Colonic mucosa (tissue), 4 donors: ENCODE measurements at regions not wholly inside any gene's neighbourhood (a gene's known extent, or its start where the extent isn't known, plus 50 kb on each side); places are given as distances from the start of the nearest gene placed in this dataset.

Experiments used
- DNase-seq: peaks from one replicate; pipeline ENCODE4 v3.0.0-alpha.2; 2020
- H3K27ac ChIP-seq: fragments of 200-600 bp; one replicate; pipeline ENCODE4 v1.8.0; 2021
- H3K27me3 ChIP-seq: fragments of 200-600 bp; one replicate; pipeline ENCODE4 v1.8.0; 2021
- H3K36me3 ChIP-seq: fragments of 200-600 bp; one replicate; pipeline ENCODE4 v1.8.0; 2021
- H3K4me1 ChIP-seq: fragments of 200-600 bp; one replicate; pipeline ENCODE4 v1.8.0; 2021; ENCODE audit warnings: mild to moderate bottlenecking
- H3K4me3 ChIP-seq: fragments of 200-600 bp; one replicate; pipeline ENCODE4 v1.8.0; 2021
- H3K9ac ChIP-seq, 2 donors: one replicate each; pipeline ENCODE4 v1.7.0; 2013; ENCODE audit warnings: control low read depth in 2 of 2, low read depth in 2 of 2, low read length in 2 of 2
- H3K9me3 ChIP-seq: fragments of 200-600 bp; one replicate; pipeline ENCODE4 v1.8.0; 2021
- CTCF ChIP-seq: fragments of 200-600 bp; IDR thresholded peaks from one replicate; pipeline ENCODE4 v1.8.0; 2022; ENCODE audit warnings: antibody characterized with exemption, mild to moderate bottlenecking
- intact Hi-C: fragments of 100-400 bp; cut with DNase I; formaldehyde crosslinking; loops from one replicate; pipeline ENCODE4 v1.14.1; 2022
- donor health status: healthy.
- donor health status: DM: no; HTN: no; CAD: no.
- donor health status: DM: no; HTN: no; CAD: no.

DNA sequence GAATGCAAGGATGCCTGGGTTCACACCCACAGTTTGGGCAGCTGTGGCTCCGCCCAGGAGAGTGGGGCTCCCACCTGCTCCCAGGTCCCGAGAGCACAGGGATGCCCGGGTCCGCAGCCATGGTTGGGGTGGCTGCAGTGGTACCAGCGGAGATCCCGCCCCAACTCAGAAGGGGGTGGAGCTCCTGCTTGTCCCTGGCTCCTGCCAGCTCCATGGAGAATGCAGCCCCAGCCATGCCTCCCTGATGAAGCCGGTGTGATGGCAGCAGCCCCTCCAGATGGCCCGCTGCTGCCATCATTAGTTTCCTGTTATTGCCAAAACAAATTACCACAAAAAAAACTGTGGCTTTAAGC is 113.1 kb upstream of the RUNX3 start:
- Histone ChIP-seq H3K27ac (no peak overlapping the region), H3K4me1 (no peaks in the 10 kb centered on the region), H3K9ac (no peak overlapping the region), H3K4me3 (no peak overlapping the region), H3K27me3 (no peaks in the 10 kb centered on the region), H3K36me3 (no peaks in the 10 kb centered on the region), H3K9me3 (no peaks in the 10 kb centered on the region)
- DNase-seq, result no peak
- TF ChIP-seq CTCF, result no peak
- intact Hi-C loops, result no loop called here

GRCh38 chr1:25042331-25043227 is 112.5 kb upstream of the RUNX3 start:
- Histone ChIP-seq H3K27me3 (no peaks in the 10 kb centered on the region), H3K4me1 (no peaks in the 10 kb centered on the region), H3K27ac (no peak overlapping the region), H3K4me3 (no peak overlapping the region), H3K9me3 (no peaks in the 10 kb centered on the region), H3K9ac (no peak overlapping the region), H3K36me3 (no peaks in the 10 kb centered on the region)
- intact Hi-C loops, result no loop called here
- no peak for TF ChIP-seq CTCF
- DNase-seq, result no peak

DNA sequence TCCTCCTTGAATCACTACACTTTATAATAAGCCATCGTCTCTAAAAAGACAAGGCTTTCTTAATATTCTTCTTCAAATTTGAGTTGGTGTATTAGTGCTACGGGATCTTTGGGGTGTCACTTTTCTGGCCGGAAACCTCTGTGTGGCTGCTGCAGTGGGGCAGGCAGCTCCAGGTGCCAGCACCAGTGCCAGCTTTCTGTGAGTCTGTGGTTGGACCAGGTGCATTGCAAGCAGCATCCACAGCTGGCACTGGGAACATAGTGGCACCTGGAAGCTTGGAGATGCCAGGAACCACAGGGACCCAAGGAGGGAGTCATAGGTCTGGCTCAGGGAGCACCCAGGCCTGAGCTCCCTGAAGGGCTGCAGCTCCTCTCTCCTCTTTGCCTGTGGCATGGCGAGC is 111.8 kb upstream of the RUNX3 start:
- Histone ChIP-seq H3K27me3 (no peaks in the 10 kb centered on the region), H3K4me3 (no peak overlapping the region), H3K4me1 (no peaks in the 10 kb centered on the region), H3K27ac (no peak overlapping the region), H3K9me3 (no peaks in the 10 kb centered on the region), H3K9ac (no peak overlapping the region), H3K36me3 (no peaks in the 10 kb centered on the region)
- intact Hi-C loops, result no loop called here
- no peak for DNase-seq
- no peak for TF ChIP-seq CTCF

DNA sequence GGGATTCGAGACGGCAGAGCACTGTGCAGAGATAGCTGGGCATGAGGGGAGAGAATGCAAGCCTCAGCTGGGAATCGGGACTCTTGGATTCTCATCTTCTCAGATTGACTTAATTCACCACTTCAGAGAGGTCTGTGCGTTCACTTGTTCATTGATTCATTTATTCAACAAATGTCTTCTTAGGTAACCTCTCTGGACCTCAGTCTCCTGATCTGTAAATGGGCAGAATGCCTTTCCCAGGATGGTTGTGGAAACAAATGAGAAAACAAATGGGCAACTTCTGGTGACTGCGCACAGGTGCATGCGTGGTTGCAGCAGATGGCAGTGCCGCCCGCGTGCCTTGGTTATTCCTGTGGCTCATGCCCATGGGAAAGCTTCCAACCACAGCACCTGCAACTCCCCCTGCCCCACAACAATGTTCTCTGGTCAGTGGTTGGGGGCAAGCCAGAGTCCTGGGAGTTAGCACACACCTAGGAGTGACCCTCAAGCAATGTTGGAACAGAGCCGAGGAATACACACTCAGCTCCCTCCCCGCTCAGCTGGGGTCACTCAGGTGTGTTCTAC is 110.1 kb upstream of the RUNX3 start:
- Histone ChIP-seq H3K27me3 (no peaks in the 10 kb centered on the region), H3K36me3 (no peaks in the 10 kb centered on the region), H3K27ac (no peak overlapping the region), H3K9ac (no peak overlapping the region), H3K9me3 (no peaks in the 10 kb centered on the region), H3K4me3 (no peak overlapping the region), H3K4me1 (no peaks in the 10 kb centered on the region)
- no peak for TF ChIP-seq CTCF
- intact Hi-C loops, result no loop called here
- no peak for DNase-seq

DNA sequence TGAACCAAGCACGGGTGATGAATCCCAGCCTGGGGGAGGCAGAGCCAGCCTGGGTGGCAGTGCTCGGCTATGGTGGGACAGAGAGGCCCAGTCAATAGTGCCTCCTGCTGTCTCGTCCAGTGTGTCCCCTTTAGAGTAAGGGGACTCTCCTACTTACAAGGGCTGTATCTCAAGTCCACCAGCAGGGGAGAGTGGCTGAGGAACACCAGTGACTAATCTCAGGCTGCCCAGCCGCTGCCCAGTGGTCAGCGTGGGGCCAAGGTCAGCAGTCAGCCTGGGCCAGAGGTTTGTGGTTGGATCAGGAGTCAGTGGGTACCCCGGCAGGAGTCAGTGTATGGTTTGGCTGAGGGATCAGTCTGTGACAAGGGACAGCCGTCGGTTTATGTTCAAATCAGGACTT is 109.2 kb upstream of the RUNX3 start:
- no peak for TF ChIP-seq CTCF
- Histone ChIP-seq H3K36me3 (no peaks in the 10 kb centered on the region), H3K27me3 (no peaks in the 10 kb centered on the region), H3K9ac (no peak overlapping the region), H3K9me3 (no peaks in the 10 kb centered on the region), H3K4me3 (no peak overlapping the region), H3K27ac (no peak overlapping the region), H3K4me1 (no peaks in the 10 kb centered on the region)
- no peak for DNase-seq
- intact Hi-C loops, result loop anchor here (5.0 kb wide), 2 partner anchors 63 to 107 kb away; partner anchors contain the start of gene RUNX3
